K562 (cell line): ENCODE measurements at regions not wholly inside any gene's neighbourhood (a gene's known extent, or its start where the extent isn't known, plus 50 kb on each side); places are given as distances from the start of the nearest gene placed in this dataset.

ENCODE experiments used
- ATAC-seq: fragments of 200-7000 bp; cut with Tn5 transposase; 3 replicates; pipeline ENCODE4 v1.9.1; 2020; ENCODE audit warnings: moderate library complexity
- BruUV-seq: library from RNA; stranded (reverse); fragments of 400-500 nt; replicated peaks from 2 replicates; lab custom pipeline; 2021; lab: Mats Ljungman, UMichigan
- CTCF ChIA-PET: fragments of 300-600 bp; formaldehyde crosslinking; extraction: SDS; loops from one replicate; lab custom pipeline; 2021; ENCODE audit warnings: low intra/inter-chr PET ratio; lab: Yijun Ruan, JAX
- POLR2A ChIA-PET: fragments of 300-600, 350-650 bp; sonication (Branson Sonifier 250); formaldehyde crosslinking; extraction: SDS; loops from one replicate; lab custom pipeline; 2021; ENCODE audit warnings: antibody characterized with exemption, inconsistent platforms; lab: Yijun Ruan, JAX
- DNase-seq, 4 experiments: peaks; one replicate each; pipeline versions ENCODE4 v3.0.0 to v3.0.0-alpha.2; 2011 to 2018; ENCODE audit warnings: low spot score in 3 of 4, mixed read lengths in 3 of 4; ENCODE audit errors: extremely low read depth in 1 of 4
- FAIRE-seq: peaks from 2 replicates; lab custom pipeline; 2011; peaks lifted over from hg19 to GRCh38; lab: Jason Lieb, UNC
- H2AFZ ChIP-seq: 2 replicates; pipeline ENCODE4 v1.6.0; 2011; ENCODE audit warnings: low read depth, low read length, control low read depth, inconsistent platforms
- H3K27ac ChIP-seq: fragments of 200-600 bp; 3 replicates; pipeline ENCODE4 v1.8.0; 2011; ENCODE audit warnings: low read depth, mild to moderate bottlenecking, control low read depth, inconsistent platforms, low read length, moderate library complexity, mixed read lengths; ENCODE audit errors: extremely low read depth
- H3K27me3 ChIP-seq, 2 experiments: fragments of 300-600 bp in 1 of 2; 2 replicates in 1 of 2; 3 replicates in 1 of 2; pipeline versions ENCODE4 v1.6.0 to v1.8.0; 2011; ENCODE audit warnings: inconsistent platforms in 2 of 2, low read length in 2 of 2, mild to moderate bottlenecking in 1 of 2, mixed read lengths in 1 of 2, moderate library complexity in 1 of 2; ENCODE audit not compliant: control insufficient read depth in 2 of 2, insufficient read depth in 2 of 2
- H3K36me3 ChIP-seq: fragments of 300-600 bp; 3 replicates; pipeline ENCODE4 v1.8.0; 2011; ENCODE audit warnings: mild to moderate bottlenecking, low read length, inconsistent platforms; ENCODE audit not compliant: control insufficient read depth, insufficient read depth
- H3K4me1 ChIP-seq, 2 experiments: fragments of 200-600 bp in 1 of 2; replicated peaks in 1 of 2; 2 replicates in 1 of 2; 3 replicates in 1 of 2; pipeline versions ENCODE4 v1.5.1 to v1.8.0; 2011; ENCODE audit warnings: inconsistent platforms in 2 of 2, low read length in 2 of 2, mild to moderate bottlenecking in 1 of 2, mixed read lengths in 1 of 2, moderate library complexity in 1 of 2; ENCODE audit not compliant: control insufficient read depth in 2 of 2, insufficient read depth in 2 of 2
- H3K4me2 ChIP-seq: 2 replicates; pipeline ENCODE4 v1.6.1; 2011; ENCODE audit warnings: low read length, control low read depth, inconsistent platforms, mixed read lengths; ENCODE audit not compliant: insufficient read depth
- H3K4me3 ChIP-seq: fragments of 200-600 bp; sonication (generic), shearing (Covaris generic); 2 replicates; pipeline ENCODE4 v1.5.1; 2016; ENCODE audit warnings: control low read depth, inconsistent platforms
- H3K79me2 ChIP-seq: fragments of 200-600 bp; 3 replicates; pipeline ENCODE4 v1.8.0; 2011; ENCODE audit warnings: low read length, inconsistent platforms; ENCODE audit not compliant: control insufficient read depth, insufficient read depth
- H3K9ac ChIP-seq, 2 experiments: 2 replicates each; pipeline versions ENCODE4 v1.6.0 to v1.6.1; 2011; ENCODE audit warnings: low read depth in 2 of 2, low read length in 2 of 2, control low read depth in 1 of 2, inconsistent platforms in 1 of 2, mild to moderate bottlenecking in 1 of 2, mixed read lengths in 1 of 2; ENCODE audit not compliant: insufficient read depth in 1 of 2
- H3K9me1 ChIP-seq: one replicate; pipeline ENCODE4 v1.6.0; 2011; ENCODE audit warnings: inconsistent platforms, mild to moderate bottlenecking, low read length, moderate library complexity; ENCODE audit not compliant: control insufficient read depth, insufficient read depth
- H3K9me3 ChIP-seq: replicated peaks from 2 replicates; pipeline ENCODE4 v1.5.1; 2011; ENCODE audit warnings: low read depth, low read length, inconsistent platforms; ENCODE audit not compliant: control insufficient read depth, insufficient read depth
- H4K20me1 ChIP-seq: replicated peaks from 2 replicates; pipeline ENCODE4 v1.6.1; 2011; ENCODE audit warnings: low read length, inconsistent platforms, mixed read lengths; ENCODE audit not compliant: control insufficient read depth, insufficient read depth
- ADNP ChIP-seq: fragments of 200-800 bp; sonication (Bioruptor generic); IDR thresholded peaks from 2 replicates; pipeline ENCODE4 v1.6.1; 2016; ENCODE audit warnings: missing genetic modification characterization, missing compliant biosample characterization
- CREB3 ChIP-seq: fragments of 450-650 bp; conservative IDR thresholded peaks from 2 replicates; pipeline ENCODE4 v1.6.1; 2016; ENCODE audit warnings: missing genetic modification characterization, low read depth, mild to moderate bottlenecking, missing compliant biosample characterization, moderate library complexity
- DNMT1 ChIP-seq: fragments of 450-650 bp; IDR thresholded peaks from 2 replicates; pipeline ENCODE4 v1.6.1; 2016; ENCODE audit warnings: antibody characterized with exemption, mild to moderate bottlenecking
- HES1 ChIP-seq: fragments of 450-650 bp; IDR thresholded peaks from 2 replicates; pipeline ENCODE4 v1.6.1; 2016; ENCODE audit warnings: low read depth, mild to moderate bottlenecking, moderate library complexity
- PBX2 ChIP-seq, 2 experiments: IDR thresholded peaks in 1 of 2; conservative IDR thresholded peaks in 1 of 2; 2 replicates each; pipeline ENCODE4 v1.6.1; 2016; ENCODE audit warnings: low read depth in 2 of 2, mild to moderate bottlenecking in 1 of 2, missing compliant biosample characterization in 1 of 2, missing genetic modification characterization in 1 of 2, moderate library complexity in 1 of 2
- REST ChIP-seq, 2 experiments: fragments of 450-650 bp; formaldehyde crosslinking in 1 of 2; IDR thresholded peaks; 2 replicates each; pipeline versions ENCODE4 v1.4.0 to v1.6.1; 2014 to 2020; ENCODE audit warnings: mild to moderate bottlenecking in 2 of 2, borderline replicate concordance in 1 of 2, low read depth in 1 of 2
- SMARCA5 ChIP-seq: fragments of 450-650 bp; IDR thresholded peaks from 2 replicates; pipeline ENCODE4 v1.6.1; 2016
- STAT5B ChIP-seq: fragments of 250-450 bp; sonication (Bioruptor Pico); IDR thresholded peaks from 2 replicates; pipeline ENCODE4 v1.8.0; 2021; ENCODE audit warnings: mild to moderate bottlenecking, inconsistent platforms
- ZBTB1 ChIP-seq: sonication (generic); formaldehyde crosslinking; IDR thresholded peaks from 2 replicates; pipeline ENCODE4 v1.8.1; 2023; ENCODE audit warnings: missing genetic modification reagents, low read depth, mild to moderate bottlenecking, borderline replicate concordance
- ZNF324 ChIP-seq: fragments of 250-450 bp; sonication (Bioruptor Pico); IDR thresholded peaks from 2 replicates; pipeline ENCODE4 v1.4.0; 2020; ENCODE audit warnings: mild to moderate bottlenecking
- WGBS: fragments of 100-300 bp; shearing (Covaris generic); methylation state at CpG from one replicate; pipeline ENCODE4 v1.1.6; 2016; ENCODE audit warnings: low coverage, mixed read lengths; ENCODE audit not compliant: insufficient coverage; ENCODE audit errors: missing lambda C conversion rate; 5-methylcytosine and 5-hydroxymethylcytosine counted together
- in situ Hi-C: fragments of 300-500 bp; cut with MboI; formaldehyde crosslinking; loops from 4 replicates; pipeline ENCODE4 v1.15.0; 2018; ENCODE audit warnings: inconsistent platforms, mixed read lengths
- intact Hi-C: fragments of 100-400 bp; cut with micrococcal nuclease; formaldehyde crosslinking; loops from 2 replicates; pipeline ENCODE4 v1.14.2; 2022

- intact Hi-C loops: no loop called here
- H3K9me3 ChIP-seq: no peaks in the 10 kb centered on the region
- no peak for TF ChIP-seq ADNP (tag)
- TF ChIP-seq SMARCA5: no peak
- TF ChIP-seq REST (IDR thresholded peaks at IDR 0.05; ENCODE audit: borderline replicate concordance): no peak
- no peak for TF ChIP-seq REST (CRISPR knock-in tag; IDR thresholded peaks at IDR 0.05; ENCODE audit: low read depth)
- no peak for TF ChIP-seq ZNF324 (CRISPR knock-in tag)
- no peak for TF ChIP-seq PBX2 (CRISPR knock-in tag; IDR thresholded peaks at IDR 0.05; ENCODE audit: low read depth)
- no peak for TF ChIP-seq PBX2 (tag; conservative IDR thresholded peaks at IDR 0.05; ENCODE audit: low read depth)
- TF ChIP-seq ZBTB1 (CRISPR knock-in tag): no peak
- no peak for TF ChIP-seq STAT5B
- TF ChIP-seq CREB3 (tag): no peak
- no peak for TF ChIP-seq DNMT1
- no peak for TF ChIP-seq HES1
Observed at GRCh38 chr14:42504433-42504832, 897.8 kb downstream of the LRFN5 start.

More at GRCh38 chr14:42504433-42504832, 897.8 kb downstream of the LRFN5 start:
- Histone ChIP-seq H3K27ac (no peak overlapping the region), H3K36me3 (no peaks in the 10 kb centered on the region), H3K4me2 (no peak overlapping the region), H3K27me3 (no peaks in the 10 kb centered on the region), H3K79me2 (no peaks in the 10 kb centered on the region), H3K4me1 (no peaks in the 10 kb centered on the region), H3K9me1 (no peaks in the 10 kb centered on the region), H3K9ac (no peak overlapping the region), H2AFZ (no peak overlapping the region), H3K4me3 (no peak overlapping the region), H4K20me1 (no peaks in the 10 kb centered on the region)
- FAIRE-seq (no peak), ATAC-seq (no peak), DNase-seq (no peak)
- ChIA-PET CTCF (no interaction called here), POLR2A (no interaction called here)
- BruUV-seq: no TSS peak
- WGBS: 0% methylated on average over 1 of the region's 1 CpG
- in situ Hi-C loops: no loop called here
